ENCODE measurements at regions not wholly inside any gene's neighbourhood (a gene's known extent, or its start where the extent isn't known, plus 50 kb on each side); places are given as distances from the start of the nearest gene placed in this dataset.
A peak's percentile ranks its signal among the peaks of the same experiment; 100 is the strongest.

DNA sequence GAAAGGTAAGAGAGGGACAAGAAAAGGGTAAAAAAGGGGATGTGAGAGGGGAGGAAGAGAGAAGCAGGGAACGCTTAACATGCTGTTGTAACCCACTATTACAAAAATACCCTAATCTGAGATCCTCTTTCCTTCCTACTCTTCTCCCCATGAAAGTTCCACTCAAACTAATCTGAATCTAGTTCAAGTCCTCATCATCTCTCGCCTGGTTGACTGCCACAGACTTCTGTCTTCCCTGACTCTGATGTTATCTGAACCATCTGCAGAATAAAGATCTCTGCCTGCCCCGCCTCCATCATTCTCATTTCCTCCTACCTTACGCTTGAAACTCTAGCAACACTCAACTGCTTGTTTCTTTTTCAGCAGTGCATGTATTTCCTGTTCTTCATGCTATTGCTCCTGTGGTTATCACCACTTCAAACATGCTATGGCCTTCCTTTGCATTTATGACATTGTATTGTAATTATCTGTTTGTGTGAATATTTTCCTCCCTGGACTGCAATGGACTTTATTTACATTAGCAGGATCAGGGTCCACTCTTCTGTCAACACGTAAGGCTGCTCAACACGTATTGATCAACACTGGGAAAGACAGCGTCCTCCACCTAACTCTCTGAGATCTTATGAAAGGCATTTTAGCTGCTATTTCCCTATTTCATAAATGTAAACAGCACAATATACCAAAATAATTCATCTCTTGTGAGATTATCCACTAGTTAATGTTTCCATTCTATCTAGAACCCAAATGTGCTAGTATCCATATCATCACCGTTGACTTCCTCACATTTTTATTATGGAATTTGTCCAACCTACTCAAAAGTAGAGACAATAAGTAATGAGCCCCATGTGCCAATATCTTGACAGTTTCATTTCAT is 215.5 kb upstream of the USP25 start (continued):
- TF ChIP-seq, protein P1, sequence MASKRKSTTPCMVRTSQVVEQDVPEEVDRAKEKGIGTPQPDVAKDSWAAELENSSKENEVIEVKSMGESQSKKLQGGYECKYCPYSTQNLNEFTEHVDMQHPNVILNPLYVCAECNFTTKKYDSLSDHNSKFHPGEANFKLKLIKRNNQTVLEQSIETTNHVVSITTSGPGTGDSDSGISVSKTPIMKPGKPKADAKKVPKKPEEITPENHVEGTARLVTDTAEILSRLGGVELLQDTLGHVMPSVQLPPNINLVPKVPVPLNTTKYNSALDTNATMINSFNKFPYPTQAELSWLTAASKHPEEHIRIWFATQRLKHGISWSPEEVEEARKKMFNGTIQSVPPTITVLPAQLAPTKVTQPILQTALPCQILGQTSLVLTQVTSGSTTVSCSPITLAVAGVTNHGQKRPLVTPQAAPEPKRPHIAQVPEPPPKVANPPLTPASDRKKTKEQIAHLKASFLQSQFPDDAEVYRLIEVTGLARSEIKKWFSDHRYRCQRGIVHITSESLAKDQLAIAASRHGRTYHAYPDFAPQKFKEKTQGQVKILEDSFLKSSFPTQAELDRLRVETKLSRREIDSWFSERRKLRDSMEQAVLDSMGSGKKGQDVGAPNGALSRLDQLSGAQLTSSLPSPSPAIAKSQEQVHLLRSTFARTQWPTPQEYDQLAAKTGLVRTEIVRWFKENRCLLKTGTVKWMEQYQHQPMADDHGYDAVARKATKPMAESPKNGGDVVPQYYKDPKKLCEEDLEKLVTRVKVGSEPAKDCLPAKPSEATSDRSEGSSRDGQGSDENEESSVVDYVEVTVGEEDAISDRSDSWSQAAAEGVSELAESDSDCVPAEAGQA (IDR thresholded peaks at IDR 0.05; ENCODE audit: low read depth): no peak
- TF ChIP-seq, protein P1 (CRISPR knock-in tag; IDR thresholded peaks at IDR 0.05; ENCODE audit: borderline replicate concordance): no peak
- TF ChIP-seq ZFYVE20 (CRISPR knock-in tag; IDR thresholded peaks at IDR 0.05; ENCODE audit: borderline replicate concordance, low read depth): no peak
- TF ChIP-seq, protein P2, sequence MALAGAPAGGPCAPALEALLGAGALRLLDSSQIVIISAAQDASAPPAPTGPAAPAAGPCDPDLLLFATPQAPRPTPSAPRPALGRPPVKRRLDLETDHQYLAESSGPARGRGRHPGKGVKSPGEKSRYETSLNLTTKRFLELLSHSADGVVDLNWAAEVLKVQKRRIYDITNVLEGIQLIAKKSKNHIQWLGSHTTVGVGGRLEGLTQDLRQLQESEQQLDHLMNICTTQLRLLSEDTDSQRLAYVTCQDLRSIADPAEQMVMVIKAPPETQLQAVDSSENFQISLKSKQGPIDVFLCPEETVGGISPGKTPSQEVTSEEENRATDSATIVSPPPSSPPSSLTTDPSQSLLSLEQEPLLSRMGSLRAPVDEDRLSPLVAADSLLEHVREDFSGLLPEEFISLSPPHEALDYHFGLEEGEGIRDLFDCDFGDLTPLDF (CRISPR knock-in tag; IDR thresholded peaks at IDR 0.05): no peak
- TF ChIP-seq PHF21A (CRISPR knock-in tag; IDR thresholded peaks at IDR 0.05): peak; percentile 61
- TF ChIP-seq, protein P3, sequence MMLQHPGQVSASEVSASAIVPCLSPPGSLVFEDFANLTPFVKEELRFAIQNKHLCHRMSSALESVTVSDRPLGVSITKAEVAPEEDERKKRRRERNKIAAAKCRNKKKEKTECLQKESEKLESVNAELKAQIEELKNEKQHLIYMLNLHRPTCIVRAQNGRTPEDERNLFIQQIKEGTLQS (CRISPR knock-in tag; IDR thresholded peaks at IDR 0.05): 0 out of 2 replicates have a peak, but pooled peaks have one; percentile 11
- TF ChIP-seq, protein P4, sequence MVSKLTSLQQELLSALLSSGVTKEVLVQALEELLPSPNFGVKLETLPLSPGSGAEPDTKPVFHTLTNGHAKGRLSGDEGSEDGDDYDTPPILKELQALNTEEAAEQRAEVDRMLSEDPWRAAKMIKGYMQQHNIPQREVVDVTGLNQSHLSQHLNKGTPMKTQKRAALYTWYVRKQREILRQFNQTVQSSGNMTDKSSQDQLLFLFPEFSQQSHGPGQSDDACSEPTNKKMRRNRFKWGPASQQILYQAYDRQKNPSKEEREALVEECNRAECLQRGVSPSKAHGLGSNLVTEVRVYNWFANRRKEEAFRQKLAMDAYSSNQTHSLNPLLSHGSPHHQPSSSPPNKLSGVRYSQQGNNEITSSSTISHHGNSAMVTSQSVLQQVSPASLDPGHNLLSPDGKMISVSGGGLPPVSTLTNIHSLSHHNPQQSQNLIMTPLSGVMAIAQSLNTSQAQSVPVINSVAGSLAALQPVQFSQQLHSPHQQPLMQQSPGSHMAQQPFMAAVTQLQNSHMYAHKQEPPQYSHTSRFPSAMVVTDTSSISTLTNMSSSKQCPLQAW (CRISPR knock-in tag; IDR thresholded peaks at IDR 0.05): peak; percentile 78
- no peak for TF ChIP-seq GABPA (IDR thresholded peaks at IDR 0.05; ENCODE audit: low read depth, low read length)
- TF ChIP-seq GABPA (CRISPR knock-in tag; IDR thresholded peaks at IDR 0.05; ENCODE audit: low read depth): peak; percentile 70
- TF ChIP-seq FOXP1 (IDR thresholded peaks at IDR 0.05): peak; percentile 95
- peak; percentile 99 for TF ChIP-seq FOXP1 (CRISPR knock-in tag; IDR thresholded peaks at IDR 0.05)
- TF ChIP-seq ZNF879 (CRISPR knock-in tag; IDR thresholded peaks at IDR 0.05): no peak
- TF ChIP-seq CENPX (CRISPR knock-in tag; IDR thresholded peaks at IDR 0.05): no peak
- TF ChIP-seq, protein P5, sequence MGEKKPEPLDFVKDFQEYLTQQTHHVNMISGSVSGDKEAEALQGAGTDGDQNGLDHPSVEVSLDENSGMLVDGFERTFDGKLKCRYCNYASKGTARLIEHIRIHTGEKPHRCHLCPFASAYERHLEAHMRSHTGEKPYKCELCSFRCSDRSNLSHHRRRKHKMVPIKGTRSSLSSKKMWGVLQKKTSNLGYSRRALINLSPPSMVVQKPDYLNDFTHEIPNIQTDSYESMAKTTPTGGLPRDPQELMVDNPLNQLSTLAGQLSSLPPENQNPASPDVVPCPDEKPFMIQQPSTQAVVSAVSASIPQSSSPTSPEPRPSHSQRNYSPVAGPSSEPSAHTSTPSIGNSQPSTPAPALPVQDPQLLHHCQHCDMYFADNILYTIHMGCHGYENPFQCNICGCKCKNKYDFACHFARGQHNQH (CRISPR knock-in tag; IDR thresholded peaks at IDR 0.05): peak; percentile 69
- peak; percentile 58; the same call in 1 of the 2 replicates for TF ChIP-seq ZNF430 (CRISPR knock-in tag; IDR thresholded peaks at IDR 0.05)
- TF ChIP-seq SOX13 (IDR thresholded peaks at IDR 0.05): peak; percentile 89
- peak in 1 of 2 experiments; percentile 98; a peak in 2 of 4 replicates for TF ChIP-seq SOX13 (CRISPR knock-in tag; conservative IDR thresholded peaks at IDR 0.05 in 1 of 2, IDR thresholded peaks at IDR 0.05 in 1 of 2)
- TF ChIP-seq ZNF33A (CRISPR knock-in tag; IDR thresholded peaks at IDR 0.05; ENCODE audit: borderline replicate concordance): 0 out of 2 replicates have a peak, but pooled peaks have one; percentile 11
- no peak for TF ChIP-seq ZNF382 (CRISPR knock-in tag; IDR thresholded peaks at IDR 0.05; ENCODE audit: borderline replicate concordance)
- TF ChIP-seq ATF1 (CRISPR knock-in tag; IDR thresholded peaks at IDR 0.05): peak; percentile 58
